GOT3 (cell line): ENCODE measurements at regions not wholly inside any gene's neighbourhood (a gene's known extent, or its start where the extent isn't known, plus 50 kb on each side); places are given as distances from the start of the nearest gene placed in this dataset.

Experiments used
- DNase-seq: peaks from one replicate; lab custom pipeline; 2025; ENCODE audit warnings: mixed read lengths; lab: John Stamatoyannopoulos, UW

- no peak for DNase-seq
These were observed 141.5 kb downstream of the IRF8 start for GRCh38 chr16:86040496-86040895.

GRCh38 chr16:86041215-86041614 lies 142.3 kb downstream of the IRF8 start:
- DNase-seq = no peak

GRCh38 chr16:86041807-86042206 lies 142.8 kb downstream of the IRF8 start:
- no peak for DNase-seq

DNA sequence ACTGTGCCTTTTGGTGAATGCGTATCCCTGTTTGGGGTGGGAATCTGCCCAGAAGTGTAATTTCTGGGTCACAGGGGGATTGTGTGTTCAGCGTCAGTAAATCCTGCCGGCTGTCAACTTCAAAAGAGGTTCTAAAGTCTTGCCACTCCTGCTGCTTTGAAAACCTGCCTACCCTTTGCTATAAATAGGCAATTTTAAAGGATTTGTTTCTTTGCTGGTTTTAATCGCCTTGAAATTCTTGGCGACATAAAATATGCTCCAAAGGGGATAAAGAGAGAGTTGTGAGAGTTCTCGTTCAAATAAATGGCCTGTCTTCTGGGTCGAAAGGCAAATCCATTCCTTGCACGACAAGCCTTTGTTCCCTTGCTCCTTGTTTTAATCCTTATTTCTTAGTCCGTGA lies 143.4 kb downstream of the IRF8 start:
- no peak for DNase-seq

DNA sequence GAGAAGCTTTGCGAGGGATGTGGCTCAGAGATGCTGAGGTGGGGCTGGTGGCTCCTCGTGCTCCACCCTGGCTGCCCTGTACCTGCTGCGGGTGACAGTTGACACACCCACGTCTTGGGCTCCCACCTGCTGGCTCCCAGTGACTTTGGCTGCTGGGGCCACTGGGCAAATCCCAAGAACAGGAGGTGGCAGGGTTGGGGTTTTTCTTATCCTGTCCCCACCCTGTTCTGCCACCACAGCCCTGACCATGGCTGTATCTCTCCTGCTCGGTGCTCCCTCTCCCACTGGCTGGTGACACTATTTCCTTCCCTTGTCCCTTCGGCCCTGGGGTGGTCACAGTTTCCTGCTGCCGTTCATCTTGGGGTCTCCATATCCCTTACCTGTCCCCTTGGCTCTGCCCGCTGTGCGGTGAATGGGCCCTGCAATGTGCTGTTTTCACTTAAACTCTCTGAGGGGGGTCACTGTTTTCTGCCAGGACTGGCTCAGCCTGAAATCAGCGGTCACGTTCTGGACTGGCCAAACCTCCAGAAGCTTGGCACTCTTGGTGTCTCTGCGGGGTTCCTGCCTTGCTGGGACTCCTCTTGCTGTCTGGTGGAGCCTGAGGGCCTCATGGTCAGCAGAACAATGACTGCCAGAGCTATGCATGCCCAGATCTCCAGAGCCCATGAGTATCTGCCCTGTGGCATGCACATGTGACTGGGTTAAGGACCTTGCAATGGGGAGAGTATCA lies 144.2 kb downstream of the IRF8 start:
- DNase-seq = no peak

- DNase-seq = no peak
These were observed 145.3 kb downstream of the IRF8 start for GRCh38 chr16:86044241-86044671.

DNA sequence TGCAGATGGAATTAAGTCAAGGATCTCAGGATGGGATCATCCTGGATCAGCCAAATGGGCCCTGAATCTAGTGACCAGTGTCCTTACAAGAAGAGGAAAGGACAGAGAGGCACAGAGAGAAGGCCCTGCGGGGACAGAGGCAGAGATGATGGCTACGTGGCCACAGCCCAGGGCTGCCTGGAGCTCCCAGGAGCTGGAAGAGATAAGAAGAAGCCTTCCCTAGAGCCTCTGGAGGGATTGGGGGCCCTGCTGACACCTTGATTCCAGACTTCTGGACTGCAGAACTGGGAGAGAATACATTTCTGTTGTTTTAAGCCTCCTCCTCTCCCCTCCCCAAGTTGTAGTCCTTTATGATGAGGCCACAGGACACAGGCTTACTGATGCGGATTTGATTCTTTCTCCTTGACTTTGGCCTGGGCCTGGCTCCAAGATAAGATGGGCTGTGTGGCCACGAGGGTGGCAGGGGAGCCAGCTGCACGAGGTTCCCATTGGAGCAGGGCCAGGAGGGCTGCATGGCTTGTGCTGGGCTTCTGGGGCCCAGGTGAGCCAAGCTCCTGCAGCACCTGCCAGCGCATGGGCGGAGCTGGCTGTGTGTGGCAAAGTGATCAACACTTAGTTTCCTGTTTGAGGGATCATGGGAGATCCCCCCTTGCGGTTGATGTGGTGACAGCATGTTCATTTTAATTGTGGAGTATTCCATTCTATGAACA lies 146.1 kb downstream of the IRF8 start:
- no peak for DNase-seq

GRCh38 chr16:86045591-86045971 lies 146.6 kb downstream of the IRF8 start:
- DNase-seq = no peak

DNA sequence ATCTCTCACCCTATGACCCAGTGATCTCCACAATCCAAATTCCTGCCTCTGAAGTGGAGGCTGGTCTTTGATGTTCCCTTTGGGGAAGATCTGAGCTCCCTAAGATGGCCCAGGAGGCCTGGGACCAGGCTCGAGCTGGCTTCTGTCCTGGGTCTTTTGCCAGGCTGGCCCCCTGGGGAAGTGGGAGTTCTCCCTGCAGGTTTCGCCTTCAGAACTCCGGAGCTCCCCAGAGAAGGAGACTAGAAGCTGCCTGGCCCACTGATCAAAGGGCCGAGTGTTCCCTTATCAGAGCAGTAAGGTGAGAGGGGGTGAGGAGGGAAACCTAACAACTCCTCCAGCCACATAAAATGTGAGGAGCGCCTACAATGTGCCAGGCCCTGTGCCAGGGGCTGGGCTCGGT lies 147.1 kb downstream of the IRF8 start:
- DNase-seq = no peak

GRCh38 chr16:86046667-86047270 lies 147.8 kb downstream of the IRF8 start:
- no peak for DNase-seq

- no peak for DNase-seq
These were observed 149.3 kb downstream of the IRF8 start for GRCh38 chr16:86048221-86048620.

GRCh38 chr16:86048882-86049585 lies 150.1 kb downstream of the IRF8 start:
- DNase-seq = no peak

GRCh38 chr16:86049641-86050040 lies 150.7 kb downstream of the IRF8 start:
- DNase-seq = no peak

GRCh38 chr16:86050111-86050510 lies 151.1 kb downstream of the IRF8 start:
- DNase-seq = no peak

- no peak for DNase-seq
These were observed 151.8 kb downstream of the IRF8 start for GRCh38 chr16:86050591-86051367.

DNA sequence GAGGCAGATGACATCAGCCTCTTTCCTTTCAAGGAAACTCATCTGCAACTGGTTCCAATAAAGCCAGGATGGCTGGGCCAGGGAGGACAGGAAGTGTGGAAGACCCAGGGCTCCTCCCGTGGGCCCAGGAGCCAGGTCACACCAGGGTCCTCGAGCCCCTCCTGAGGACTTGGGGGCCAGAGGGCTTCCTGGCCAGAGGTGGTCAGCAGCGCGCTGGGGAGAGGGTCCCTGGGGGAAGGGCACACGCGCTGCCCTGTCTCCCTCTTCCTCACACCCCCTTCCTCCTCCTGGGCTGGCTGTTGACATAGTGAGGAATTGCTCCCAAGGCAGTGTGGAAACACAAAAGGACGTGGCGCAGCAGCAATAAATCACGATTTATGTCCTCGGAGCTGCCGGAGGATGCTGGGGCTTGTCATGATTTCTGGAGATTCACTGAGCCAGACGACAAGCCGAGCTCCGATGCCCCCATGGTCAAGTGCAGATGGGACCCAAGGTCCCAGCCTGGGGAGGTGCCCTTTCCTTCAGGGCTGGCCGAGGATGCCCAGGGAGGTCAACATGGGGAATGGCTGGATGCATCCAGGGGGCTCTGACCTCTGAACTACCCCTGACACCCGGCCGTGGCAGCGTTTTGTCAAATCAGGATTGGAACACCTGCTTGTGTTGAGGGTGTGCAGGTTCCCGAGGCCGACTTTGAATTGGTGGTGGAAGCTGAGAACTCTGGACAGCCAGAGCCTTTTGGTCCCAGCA lies 152.6 kb downstream of the IRF8 start:
- DNase-seq = no peak

DNA sequence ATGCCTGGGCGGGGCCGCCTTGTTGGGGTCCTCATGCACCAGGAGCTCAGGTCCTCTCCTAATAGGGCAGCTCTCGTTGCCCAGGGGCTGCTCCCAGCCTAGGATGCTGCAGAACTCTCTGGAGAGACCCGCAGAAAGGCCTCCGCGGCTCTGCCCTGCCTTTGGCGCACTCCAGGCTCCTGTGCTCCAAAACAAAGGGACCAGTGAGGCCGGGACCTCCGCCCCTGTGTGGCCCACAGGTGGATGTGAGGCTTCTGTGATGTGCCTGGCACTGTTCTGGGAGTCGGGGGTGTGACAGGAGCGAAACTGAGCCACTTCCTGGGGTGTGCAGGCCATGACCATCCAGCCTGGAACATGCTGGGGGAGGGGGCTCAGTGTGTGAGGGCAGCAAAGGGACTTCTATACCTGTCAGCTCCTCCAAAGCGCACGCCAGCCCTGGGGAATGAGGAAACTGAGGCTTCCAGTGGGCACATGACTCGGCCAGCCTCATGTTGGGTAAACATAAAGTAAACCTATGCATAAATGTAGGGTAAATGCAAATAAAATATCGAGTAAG lies 153.2 kb downstream of the IRF8 start:
- no peak for DNase-seq

DNA sequence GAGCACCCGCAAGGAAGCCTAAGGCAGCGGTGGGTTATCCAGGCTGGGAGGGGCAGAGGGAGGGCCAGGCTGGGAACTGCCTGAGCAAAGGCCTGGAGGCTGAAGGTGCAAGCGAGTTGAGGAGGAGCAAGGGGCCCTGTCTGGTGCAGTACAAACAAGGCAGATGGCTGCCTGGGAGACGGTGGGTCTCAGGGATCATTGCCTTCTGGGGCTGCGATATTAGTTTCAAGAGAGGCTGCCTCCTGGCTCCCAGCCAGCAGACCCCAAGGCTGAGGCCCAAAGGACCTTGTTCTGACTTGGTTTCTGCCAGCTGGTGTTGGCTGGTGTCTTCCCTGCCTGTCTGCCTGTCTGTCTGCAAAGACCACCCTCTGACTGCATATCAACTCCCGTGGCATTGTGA lies 154.0 kb downstream of the IRF8 start:
- DNase-seq = no peak

GRCh38 chr16:86059253-86060171 lies 160.6 kb downstream of the IRF8 start:
- no peak for DNase-seq
